Spleen (tissue), 7 donors: ENCODE measurements at regions not wholly inside any gene's neighbourhood (a gene's known extent, or its start where the extent isn't known, plus 50 kb on each side); places are given as distances from the start of the nearest gene placed in this dataset.

Experiments
- CTCF ChIP-seq, 11 experiments: fragments of 200-600 bp in 7 of 11; fragments of 450-650 bp in 4 of 11; sonication (generic) in 4 of 11; IDR thresholded peaks in 8 of 11; conservative IDR thresholded peaks in 3 of 11; 1 replicate in 7 of 11; 2 replicates in 4 of 11; pipeline versions ENCODE4 v1.4.0 to v1.8.0; 2016 to 2021; ENCODE audit warnings: antibody characterized with exemption in 11 of 11, inconsistent platforms in 4 of 11, mild to moderate bottlenecking in 1 of 11
- POLR2A ChIP-seq, 3 donors: fragments of 450-650 bp; IDR thresholded peaks; one replicate each; pipeline ENCODE4 v1.5.1; 2017; ENCODE audit warnings: antibody characterized with exemption in 3 of 3, mild to moderate bottlenecking in 1 of 3
- POLR2AphosphoS5 ChIP-seq, 3 donors: sonication (generic); formaldehyde crosslinking; IDR thresholded peaks; one replicate each; pipeline ENCODE4 v1.5.1; 2017; ENCODE audit warnings: antibody characterized with exemption in 3 of 3
- donor health status: DM: no; HTN: no; CAD: no; lungs with moderate emphysema.
- donor health status: DM: no; HTN: no; CAD: no.
- donor health status: DM: no; HTN: no; CAD: no.

- no peak for TF ChIP-seq POLR2AphosphoS5 (IDR thresholded peaks at IDR 0.05)
- TF ChIP-seq CTCF (IDR thresholded peaks at IDR 0.05 in 8 of 11, conservative IDR thresholded peaks at IDR 0.05 in 3 of 11) = no peak
- TF ChIP-seq POLR2A (IDR thresholded peaks at IDR 0.05) = no peak
These were observed 141.1 kb downstream of the AASDH start for GRCh38 chr4:56246233-56246610.
